Left ventricle myocardium inferior (tissue), 1 donor: ENCODE measurements at regions not wholly inside any gene's neighbourhood (a gene's known extent, or its start where the extent isn't known, plus 50 kb on each side); places are given as distances from the start of the nearest gene placed in this dataset.

Experiments
- DNase-seq: peaks from one replicate; pipeline ENCODE4 v3.0.0-alpha.2; 2020
- H3K27ac ChIP-seq: fragments of 200-600 bp; replicated peaks from 2 replicates; pipeline ENCODE4 v1.8.0; 2021
- H3K27me3 ChIP-seq: fragments of 200-600 bp; 2 replicates; pipeline ENCODE4 v1.8.0; 2021; ENCODE audit warnings: low read depth
- H3K36me3 ChIP-seq: fragments of 200-600 bp; 2 replicates; pipeline ENCODE4 v1.8.0; 2021
- H3K4me1 ChIP-seq: fragments of 200-600 bp; 2 replicates; pipeline ENCODE4 v1.8.0; 2021
- H3K4me3 ChIP-seq: fragments of 200-600 bp; 2 replicates; pipeline ENCODE4 v1.8.0; 2021; ENCODE audit warnings: mild to moderate bottlenecking, moderate library complexity
- H3K9me3 ChIP-seq: fragments of 200-600 bp; replicated peaks from 2 replicates; pipeline ENCODE4 v1.8.0; 2021
- intact Hi-C: fragments of 100-400 bp; cut with micrococcal nuclease; formaldehyde crosslinking; loops from one replicate; pipeline ENCODE4 v1.11.0; 2022
- TF ChIP-seq, protein P1 (sequence below): fragments of 200-600 bp; IDR thresholded peaks from 2 replicates; pipeline ENCODE4 v1.8.0; 2021; ENCODE audit warnings: antibody characterized with exemption, mild to moderate bottlenecking, borderline replicate concordance
- donor health status: DM: no; HTN: yes; CAD: no; lungs with severe emphysema.

DNA sequence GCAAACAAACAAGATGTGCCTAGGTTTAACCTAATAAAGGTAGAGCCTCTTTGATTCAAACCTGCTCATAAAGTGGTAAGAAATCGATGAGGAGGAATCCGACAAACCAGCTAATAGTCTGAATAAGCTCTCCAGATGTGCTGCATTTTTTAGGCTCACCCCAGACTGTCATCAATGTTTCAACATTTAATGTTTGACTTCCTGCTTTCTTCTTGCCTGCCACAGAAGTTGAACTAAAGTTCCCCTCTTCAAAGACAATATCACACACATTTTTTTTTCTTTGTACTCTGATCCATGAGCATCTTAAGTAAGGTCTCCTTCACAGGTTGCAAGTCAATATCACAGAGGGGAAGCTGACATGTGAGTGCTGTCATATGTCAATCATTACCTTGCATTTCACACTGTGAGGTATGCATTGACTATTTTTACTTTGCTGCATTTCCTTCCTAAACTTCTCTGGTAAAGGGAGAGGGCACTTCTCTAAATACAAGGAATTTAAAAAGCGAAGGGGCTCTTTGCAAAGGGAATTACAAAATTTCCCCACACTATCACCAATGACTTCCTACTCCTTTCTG, 172.3 kb upstream of the MCTP2 start:
- intact Hi-C loops, result no loop called here
- no peak for DNase-seq
- Histone ChIP-seq H3K4me1 (no peaks in the 10 kb centered on the region), H3K27ac (no peak overlapping the region), H3K9me3 (no peaks in the 10 kb centered on the region), H3K27me3 (peaks cover 39% of the 10 kb centered on the region), H3K4me3 (no peak overlapping the region), H3K36me3 (no peaks in the 10 kb centered on the region)
- TF ChIP-seq, protein P1, sequence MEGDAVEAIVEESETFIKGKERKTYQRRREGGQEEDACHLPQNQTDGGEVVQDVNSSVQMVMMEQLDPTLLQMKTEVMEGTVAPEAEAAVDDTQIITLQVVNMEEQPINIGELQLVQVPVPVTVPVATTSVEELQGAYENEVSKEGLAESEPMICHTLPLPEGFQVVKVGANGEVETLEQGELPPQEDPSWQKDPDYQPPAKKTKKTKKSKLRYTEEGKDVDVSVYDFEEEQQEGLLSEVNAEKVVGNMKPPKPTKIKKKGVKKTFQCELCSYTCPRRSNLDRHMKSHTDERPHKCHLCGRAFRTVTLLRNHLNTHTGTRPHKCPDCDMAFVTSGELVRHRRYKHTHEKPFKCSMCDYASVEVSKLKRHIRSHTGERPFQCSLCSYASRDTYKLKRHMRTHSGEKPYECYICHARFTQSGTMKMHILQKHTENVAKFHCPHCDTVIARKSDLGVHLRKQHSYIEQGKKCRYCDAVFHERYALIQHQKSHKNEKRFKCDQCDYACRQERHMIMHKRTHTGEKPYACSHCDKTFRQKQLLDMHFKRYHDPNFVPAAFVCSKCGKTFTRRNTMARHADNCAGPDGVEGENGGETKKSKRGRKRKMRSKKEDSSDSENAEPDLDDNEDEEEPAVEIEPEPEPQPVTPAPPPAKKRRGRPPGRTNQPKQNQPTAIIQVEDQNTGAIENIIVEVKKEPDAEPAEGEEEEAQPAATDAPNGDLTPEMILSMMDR, result no peak

DNA sequence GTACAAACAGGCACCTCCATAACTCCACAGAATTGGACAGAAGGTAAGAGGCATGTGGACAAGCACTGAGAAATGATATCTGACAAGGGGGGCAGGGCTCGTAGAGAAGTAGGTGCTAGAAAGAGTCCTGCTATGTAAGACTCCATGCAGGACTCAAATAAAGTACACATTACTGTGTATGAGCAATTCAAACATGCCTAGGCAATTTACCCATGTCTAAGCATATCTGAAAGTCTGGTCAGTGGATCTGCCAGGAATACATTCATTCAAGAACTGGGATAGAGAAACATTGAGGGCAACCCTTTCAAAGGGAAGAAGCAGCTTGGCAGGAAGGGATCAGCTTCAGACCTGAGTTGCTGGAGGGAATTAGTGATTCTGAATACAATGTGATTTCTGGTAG, 174.1 kb upstream of the MCTP2 start:
- H3K4me1 ChIP-seq, result no peaks in the 10 kb centered on the region
- intact Hi-C loops, result no loop called here
- TF ChIP-seq, protein P1, result no peak

DNA sequence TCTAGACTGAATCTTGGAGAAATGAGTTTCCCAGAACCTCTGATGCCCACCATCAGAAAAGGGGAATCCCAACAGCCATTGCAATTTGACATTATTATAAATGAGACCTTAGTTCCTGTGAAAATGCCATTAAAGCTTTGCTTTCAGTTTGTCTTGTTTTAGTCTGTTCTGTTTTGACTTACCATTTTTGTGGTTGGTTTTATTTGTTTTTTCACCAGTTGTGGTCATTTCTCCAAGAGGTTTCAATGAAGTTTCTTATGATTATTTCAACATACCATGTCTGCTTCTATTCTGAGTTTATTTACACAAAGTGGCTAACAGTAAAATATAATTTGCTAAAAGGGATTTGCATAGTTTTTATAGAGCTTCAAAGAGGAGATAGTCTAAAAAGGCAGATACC, 175.0 kb upstream of the MCTP2 start:
- Histone ChIP-seq H3K4me1 (no peaks in the 10 kb centered on the region), H3K27me3 (peaks cover 28% of the 10 kb centered on the region), H3K36me3 (no peaks in the 10 kb centered on the region), H3K27ac (no peak overlapping the region), H3K4me3 (no peak overlapping the region), H3K9me3 (no peaks in the 10 kb centered on the region)
- TF ChIP-seq, protein P1, result no peak
- intact Hi-C loops, result no loop called here
- DNase-seq, result no peak

More for the DNA sequence above, 174.1 kb upstream of the MCTP2 start:
- H3K27me3 ChIP-seq, result peaks cover 38% of the 10 kb centered on the region
- no peak overlapping the region for H3K4me3 ChIP-seq
- H3K27ac ChIP-seq, result no peak overlapping the region
- H3K36me3 ChIP-seq, result no peaks in the 10 kb centered on the region
- no peak for DNase-seq
- no peaks in the 10 kb centered on the region for H3K9me3 ChIP-seq

DNA sequence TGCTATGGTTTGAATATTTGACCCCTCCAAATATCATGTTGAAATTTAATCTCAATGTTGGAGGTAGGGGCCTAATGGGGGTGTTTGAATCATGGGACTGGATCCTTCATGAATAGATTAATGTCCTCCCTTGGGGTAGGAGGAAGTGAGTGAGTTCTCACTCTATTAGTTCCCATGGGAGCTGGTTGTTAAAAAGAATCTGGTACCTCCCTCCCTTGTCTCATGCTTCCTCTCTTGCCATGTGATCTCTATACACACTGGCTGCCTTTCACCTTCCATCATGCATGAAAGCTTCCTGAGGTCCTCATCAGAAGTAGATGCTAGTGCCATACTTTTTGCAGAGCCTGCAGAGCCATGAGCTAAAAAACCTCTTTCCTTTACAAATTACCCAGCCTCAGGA, 177.7 kb upstream of the MCTP2 start:
- Histone ChIP-seq H3K9me3 (no peaks in the 10 kb centered on the region), H3K27ac (no peak overlapping the region), H3K4me3 (no peak overlapping the region), H3K36me3 (no peaks in the 10 kb centered on the region), H3K4me1 (no peaks in the 10 kb centered on the region), H3K27me3 (peaks cover 12% of the 10 kb centered on the region)
- DNase-seq, result no peak
- intact Hi-C loops, result no loop called here
- TF ChIP-seq, protein P1, result no peak

DNA sequence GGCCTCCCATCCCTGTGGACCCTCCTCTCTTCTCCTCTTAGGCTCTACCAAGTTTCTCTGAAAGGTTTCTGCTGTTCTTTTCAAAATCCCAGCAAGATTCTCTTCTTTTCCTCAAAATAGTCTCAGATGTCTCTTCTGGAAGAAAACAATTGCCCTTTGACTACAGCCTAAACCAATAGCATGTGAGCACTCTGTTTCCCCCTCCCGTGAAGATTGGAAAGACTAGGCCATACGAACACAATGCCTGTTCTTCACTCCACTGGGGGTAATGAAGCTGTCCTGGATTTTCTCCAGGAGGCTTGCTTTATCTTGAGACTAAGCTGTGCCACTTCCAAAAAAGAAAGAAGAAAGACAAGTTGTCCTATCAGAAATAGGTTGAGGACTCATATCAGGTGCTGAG, 178.7 kb upstream of the MCTP2 start:
- Histone ChIP-seq H3K9me3 (no peaks in the 10 kb centered on the region), H3K4me3 (no peak overlapping the region), H3K27me3 (peaks cover 8% of the 10 kb centered on the region), H3K27ac (no peak overlapping the region), H3K36me3 (no peaks in the 10 kb centered on the region), H3K4me1 (no peaks in the 10 kb centered on the region)
- DNase-seq, result no peak
- TF ChIP-seq, protein P1, result no peak
- intact Hi-C loops, result no loop called here
